Right lobe of liver (tissue), 4 donors: ENCODE measurements at regions not wholly inside any gene's neighbourhood (a gene's known extent, or its start where the extent isn't known, plus 50 kb on each side); places are given as distances from the start of the nearest gene placed in this dataset.

Experiments used
- POLR2A ChIP-seq: fragments of 450-650 bp; IDR thresholded peaks from one replicate; pipeline ENCODE4 v1.6.1; 2017; ENCODE audit warnings: antibody characterized with exemption, mild to moderate bottlenecking
- TF ChIP-seq, protein P1 (sequence below), 4 donors: fragments of 200-600 bp in 3 of 4; fragments of 450-650 bp in 1 of 4; IDR thresholded peaks; one replicate each; pipeline versions ENCODE4 v1.5.1 to v1.8.0; 2016 to 2022; ENCODE audit warnings: antibody characterized with exemption in 4 of 4, mild to moderate bottlenecking in 2 of 4
- donor health status: DM: no; HTN: no; CAD: no.
- donor health status: DM: no; HTN: no; CAD: no.
- donor health status: DM: no; HTN: yes; CAD: no.

DNA sequence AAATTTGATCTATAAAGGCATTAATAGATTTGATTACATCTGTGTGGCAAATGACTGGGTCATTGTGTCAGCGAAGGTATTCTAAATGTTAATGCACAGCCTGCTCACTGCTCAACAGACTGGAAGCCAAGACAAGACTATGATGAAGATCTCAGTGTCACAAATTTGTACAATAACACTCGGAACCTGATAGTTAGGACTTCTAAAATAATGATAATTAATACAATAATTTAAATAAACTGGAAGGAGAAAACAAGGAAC is 217.4 kb downstream of the CENPC start:
- TF ChIP-seq, protein P1, sequence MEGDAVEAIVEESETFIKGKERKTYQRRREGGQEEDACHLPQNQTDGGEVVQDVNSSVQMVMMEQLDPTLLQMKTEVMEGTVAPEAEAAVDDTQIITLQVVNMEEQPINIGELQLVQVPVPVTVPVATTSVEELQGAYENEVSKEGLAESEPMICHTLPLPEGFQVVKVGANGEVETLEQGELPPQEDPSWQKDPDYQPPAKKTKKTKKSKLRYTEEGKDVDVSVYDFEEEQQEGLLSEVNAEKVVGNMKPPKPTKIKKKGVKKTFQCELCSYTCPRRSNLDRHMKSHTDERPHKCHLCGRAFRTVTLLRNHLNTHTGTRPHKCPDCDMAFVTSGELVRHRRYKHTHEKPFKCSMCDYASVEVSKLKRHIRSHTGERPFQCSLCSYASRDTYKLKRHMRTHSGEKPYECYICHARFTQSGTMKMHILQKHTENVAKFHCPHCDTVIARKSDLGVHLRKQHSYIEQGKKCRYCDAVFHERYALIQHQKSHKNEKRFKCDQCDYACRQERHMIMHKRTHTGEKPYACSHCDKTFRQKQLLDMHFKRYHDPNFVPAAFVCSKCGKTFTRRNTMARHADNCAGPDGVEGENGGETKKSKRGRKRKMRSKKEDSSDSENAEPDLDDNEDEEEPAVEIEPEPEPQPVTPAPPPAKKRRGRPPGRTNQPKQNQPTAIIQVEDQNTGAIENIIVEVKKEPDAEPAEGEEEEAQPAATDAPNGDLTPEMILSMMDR (IDR thresholded peaks at IDR 0.05) = no peak
- TF ChIP-seq POLR2A = no peak
